Ammon's horn (tissue), 1 donor: ENCODE measurements at regions not wholly inside any gene's neighbourhood (a gene's known extent, or its start where the extent isn't known, plus 50 kb on each side); places are given as distances from the start of the nearest gene placed in this dataset.

Experiments used
- DNase-seq: peaks from one replicate; pipeline ENCODE4 v3.0.0-alpha.2; 2016; ENCODE audit warnings: low spot score

DNA sequence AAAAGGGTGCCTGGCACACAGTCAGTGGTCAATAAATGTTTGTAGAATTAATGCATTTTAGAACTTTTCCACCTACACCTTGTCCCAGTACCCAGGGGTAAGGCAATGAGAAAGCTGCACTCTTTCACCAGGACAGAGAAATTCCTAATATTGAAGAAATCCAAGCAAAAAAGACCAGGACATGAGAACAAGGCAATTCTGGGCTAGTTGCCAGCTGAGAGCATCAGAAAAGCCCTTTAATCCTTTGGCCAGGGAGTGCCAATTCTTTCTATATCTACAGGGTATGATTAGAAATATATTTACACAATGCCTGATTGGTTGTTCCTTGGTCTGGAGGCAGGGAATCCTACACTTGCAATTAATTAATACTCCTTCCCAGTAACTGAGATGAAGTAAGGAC is 492.4 kb upstream of the NFIA start:
- peak; percentile 8 for DNase-seq

DNA sequence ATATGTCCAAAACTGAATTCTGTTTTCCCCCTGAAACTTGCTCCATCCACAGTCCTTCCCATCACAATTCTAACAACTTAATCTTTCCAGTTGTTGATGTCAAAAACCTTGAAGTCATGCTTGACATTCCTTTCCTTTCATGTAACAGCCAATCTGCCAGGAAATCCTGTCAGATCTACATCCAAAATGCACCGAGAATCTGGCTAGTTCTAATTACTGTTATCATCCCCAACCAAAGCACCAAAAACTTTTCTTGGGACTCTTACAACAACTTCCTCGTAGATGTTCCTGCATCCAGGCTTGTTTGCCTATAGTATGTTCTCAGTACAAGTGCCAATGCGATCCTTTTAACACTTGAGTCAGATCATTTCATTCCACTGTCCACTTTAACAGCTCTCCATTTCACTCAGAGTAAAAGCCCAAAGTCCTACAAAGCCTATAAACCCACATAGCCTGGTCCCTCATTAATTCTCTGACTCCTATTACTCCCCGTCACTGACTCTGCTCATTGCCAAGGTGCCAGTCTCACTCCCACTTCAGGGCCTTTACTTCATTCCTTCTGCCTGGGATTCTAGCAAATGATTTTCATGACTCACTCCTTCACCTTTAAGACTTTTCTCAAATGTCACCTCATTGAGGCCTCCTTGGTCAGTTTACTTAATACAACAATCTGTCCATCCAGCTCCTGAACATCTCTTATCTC is 493.2 kb upstream of the NFIA start:
- no peak for DNase-seq

DNA sequence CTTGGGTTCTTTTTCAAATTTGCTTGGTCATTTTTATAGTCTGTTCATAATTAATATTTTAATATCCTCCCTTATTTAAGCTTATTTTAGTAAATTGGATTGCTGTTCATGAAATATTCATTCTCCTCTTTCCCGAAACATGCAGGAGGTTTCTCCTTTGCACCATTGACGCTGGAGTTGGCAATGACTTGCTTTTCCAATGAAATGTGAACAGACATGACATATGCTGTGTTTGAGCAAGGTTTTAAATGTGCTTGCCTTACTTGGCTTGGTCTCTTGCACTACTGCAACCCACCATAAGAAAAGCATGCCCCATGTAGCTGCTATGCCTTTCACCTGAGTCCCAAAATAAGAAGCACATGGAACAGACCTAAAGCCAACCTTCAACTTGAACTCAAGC is 498.0 kb upstream of the NFIA start:
- no peak for DNase-seq

DNA sequence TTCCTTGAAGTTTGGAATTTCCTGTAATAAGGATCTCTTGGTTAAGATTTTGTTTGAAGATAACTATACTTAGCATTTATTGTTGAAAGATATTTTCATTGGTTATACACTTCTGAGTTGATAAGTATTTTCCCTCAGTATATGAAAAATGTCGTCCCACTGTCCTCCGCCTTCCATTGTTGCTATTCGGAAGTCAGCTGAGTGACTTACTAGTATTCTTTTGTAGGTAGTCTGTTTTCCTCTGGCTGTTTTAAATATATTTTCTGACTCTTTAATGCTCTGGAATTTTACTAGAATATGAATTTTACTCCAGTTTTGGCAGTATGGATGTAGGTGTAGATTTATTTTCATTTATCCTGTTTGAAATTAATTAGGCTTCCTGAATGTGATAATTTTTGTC is 498.7 kb upstream of the NFIA start:
- no peak for DNase-seq

DNA sequence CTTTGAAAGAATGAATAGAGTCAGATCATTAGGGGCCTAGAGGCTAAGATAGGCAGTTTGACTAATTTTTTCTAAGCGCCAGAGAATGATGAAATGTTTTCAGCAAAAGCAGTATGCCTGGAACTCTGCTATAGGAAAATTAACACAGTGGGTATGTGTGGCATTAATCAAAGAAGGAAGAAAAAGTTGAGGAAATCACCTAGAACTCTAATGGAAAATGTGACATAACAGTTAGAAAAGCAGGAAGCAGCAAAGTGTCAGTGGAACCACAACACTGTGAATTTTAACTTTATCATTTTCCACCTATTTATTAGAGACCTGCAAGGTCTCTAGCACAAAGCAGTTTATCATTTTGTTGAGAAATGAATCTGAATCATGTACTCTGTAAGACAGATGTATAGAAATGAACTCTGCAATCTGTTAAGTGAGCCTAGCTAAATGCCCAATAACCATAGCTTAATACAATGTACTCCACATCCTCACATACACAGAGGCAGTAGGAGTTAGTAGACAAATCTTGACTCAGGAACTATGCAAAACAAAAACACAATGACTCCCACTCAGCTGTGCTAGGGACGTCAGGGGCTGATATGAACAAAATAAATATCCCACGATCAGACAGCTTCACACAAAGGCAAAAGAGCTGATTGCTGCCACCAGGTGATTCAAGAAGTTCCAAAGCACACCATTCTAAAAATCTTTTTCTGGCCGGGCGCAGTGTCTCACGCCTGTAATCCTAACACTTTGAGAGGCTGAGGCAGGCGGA is 500.7 kb upstream of the NFIA start:
- DNase-seq, result no peak

DNA sequence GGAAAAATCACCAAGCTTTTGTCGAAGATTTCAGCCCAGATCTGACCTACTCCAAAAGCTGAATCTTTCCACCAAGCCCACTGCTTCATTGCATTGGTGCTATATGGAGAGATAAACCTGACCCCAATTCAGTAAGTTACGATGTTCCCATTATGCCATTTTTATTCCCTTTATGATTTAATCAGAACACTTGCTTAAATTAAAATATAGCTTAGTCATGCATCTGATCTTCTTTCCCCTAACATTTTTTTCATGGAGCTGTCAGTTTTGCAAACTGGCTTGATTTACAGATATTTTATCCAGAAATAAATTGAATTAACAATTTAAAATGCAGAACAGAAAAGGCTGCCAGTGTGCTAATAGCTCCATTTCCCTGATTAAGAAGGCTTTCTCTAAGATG is 503.5 kb upstream of the C1orf87 start:
- no peak for DNase-seq

DNA sequence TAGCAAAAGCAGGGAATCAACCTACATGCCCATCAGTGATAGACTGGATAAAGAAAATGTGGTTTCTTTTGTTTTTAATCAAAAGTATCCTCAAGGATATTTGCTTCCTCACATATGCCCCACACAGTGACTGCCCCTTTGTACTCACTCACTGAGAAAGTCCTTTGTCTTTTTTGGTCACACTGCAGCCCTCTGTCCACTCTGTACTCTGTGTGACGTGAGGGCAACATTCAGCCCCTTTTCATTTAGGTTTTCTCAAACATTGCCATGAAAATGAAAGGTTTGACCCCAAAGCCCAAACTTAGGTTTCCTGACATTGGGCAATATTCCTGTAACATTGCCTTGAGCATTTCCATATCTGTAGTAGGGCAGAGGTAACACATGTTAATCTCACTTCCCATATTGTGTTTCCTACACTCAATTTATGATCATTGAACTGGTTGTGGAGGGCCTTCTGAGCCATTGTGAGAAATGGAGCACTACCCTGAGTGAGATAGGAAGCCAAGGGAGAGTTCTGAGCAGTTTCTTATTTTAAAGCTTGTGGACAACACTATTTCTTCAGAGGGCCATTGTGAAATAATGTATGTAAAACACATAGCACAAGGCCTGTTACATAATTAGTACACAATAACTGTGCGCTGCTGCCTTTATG is 501.9 kb upstream of the C1orf87 start:
- DNase-seq, result peak; percentile 45

DNA sequence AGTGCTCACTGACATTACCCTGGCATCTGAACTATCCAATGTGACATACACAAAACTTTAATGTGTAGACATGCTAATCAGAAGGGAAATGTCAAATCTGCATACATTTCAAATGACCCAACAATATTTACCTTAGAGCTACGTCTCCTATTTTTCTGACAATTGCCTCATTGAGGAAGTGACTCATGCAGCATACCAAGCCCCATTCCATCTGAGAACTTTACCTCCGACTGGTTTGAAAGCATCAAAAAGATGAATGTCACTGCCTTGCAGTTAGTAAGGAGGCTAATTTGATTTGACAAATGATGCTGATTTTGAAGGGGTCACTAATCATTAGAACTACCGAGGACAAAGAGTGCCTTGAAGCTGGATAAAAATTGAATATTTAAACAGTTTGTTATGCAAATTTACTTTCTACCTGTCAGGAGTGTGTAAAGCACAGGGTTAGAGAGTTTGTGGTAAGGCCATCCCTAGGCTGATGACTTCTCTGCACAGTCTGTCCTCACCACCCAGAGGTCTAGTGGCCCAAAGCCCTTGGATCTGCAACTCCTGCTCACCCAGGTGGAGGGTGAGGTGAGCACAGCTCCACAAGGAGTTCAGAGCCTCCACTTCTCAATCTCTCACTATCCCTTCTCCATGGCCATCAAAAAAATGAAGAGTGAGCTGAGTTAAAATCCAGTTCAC is 500.3 kb upstream of the C1orf87 start:
- DNase-seq, result no peak

DNA sequence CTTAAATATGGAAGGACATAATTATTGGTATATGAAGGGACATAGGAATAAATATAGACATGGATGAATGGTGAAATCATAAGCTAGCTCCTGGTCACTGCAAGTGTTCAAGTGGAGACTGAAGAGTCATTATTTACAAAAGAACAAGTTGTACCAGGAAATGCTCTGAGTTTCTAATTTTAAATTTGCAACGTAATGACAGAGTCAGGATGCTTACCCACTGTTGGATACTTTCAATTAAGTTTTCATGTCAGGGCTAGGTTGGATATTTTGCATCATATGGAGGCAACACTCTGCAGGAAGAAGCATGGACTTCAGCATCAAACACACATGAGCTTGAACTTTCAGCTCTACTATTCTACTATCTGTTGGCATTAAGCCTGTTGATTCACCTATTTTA is 499.6 kb upstream of the C1orf87 start:
- DNase-seq, result no peak

DNA sequence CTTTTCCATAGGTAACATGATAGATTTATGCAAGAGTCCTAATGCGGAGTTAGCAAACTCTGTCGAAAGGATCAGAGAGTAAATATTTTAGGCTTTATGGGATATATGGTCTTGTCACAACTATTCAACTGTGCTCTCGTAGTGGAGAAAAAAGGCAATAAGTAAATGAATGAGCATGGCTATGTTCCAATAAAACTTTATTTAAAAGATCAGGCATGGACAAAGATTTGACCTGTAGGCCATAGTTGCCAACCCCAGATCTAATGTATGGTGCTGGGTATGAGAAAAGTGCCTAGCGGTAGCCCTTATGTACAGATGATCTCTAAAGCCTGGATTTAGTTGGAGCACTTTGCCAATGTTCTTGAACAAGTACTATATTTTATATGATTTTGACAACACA is 498.8 kb upstream of the C1orf87 start:
- DNase-seq, result no peak

DNA sequence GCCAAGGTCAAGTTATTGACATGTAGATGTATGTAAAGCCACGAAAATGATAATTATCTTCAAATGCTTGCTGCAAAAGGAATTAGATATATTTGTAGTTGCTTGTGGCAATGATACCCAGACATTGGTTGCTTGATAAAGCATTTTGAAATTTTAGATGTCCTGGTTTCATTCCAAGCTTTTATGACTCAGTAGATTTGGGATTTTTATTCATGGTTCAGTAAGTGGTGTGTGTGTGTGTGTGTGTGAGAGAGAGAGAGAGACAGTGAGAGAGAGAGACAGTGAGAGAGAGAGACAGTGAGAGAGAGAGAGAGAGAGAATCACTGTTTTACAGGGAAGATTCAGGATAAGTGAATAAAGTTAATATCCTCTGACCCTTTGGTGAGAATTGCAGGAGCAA is 498.2 kb upstream of the C1orf87 start:
- no peak for DNase-seq

DNA sequence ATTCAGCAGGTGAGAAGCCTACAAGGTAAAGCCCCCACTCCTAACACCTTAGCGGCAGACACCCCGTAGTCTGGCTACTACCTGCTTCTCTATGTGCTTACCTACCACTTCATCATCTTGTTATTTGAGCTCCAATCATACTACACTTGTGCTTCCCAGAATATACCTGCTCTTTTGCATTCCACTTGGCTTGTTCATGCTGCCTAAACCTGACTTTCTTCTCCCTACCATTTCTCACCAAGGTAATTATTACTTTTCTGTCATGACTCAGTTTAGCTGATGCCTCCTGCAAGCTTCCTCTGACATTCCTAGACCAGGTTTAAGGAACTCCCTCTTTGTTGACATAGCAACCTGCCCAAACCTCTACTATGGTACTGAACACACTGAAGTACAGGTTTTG is 495.6 kb upstream of the C1orf87 start:
- DNase-seq, result no peak

DNA sequence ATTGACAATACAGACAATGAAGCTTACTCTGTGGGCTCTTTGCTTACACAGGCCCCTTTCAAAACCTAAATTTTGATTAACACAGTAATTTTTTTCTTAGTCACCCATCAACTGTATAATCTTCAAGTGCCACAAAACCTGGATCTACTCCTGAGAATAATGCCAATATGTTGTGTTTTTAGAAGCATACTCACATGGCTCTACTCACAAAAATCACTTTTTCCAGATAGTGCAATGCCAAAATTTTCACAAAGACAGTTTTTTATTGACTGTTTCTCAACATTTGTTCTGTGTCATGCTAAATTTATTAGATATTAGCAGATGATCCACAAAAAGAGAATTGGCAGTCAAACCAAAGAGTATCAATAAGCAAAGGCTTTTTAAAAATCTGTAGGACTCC is 493.7 kb upstream of the C1orf87 start:
- no peak for DNase-seq

DNA sequence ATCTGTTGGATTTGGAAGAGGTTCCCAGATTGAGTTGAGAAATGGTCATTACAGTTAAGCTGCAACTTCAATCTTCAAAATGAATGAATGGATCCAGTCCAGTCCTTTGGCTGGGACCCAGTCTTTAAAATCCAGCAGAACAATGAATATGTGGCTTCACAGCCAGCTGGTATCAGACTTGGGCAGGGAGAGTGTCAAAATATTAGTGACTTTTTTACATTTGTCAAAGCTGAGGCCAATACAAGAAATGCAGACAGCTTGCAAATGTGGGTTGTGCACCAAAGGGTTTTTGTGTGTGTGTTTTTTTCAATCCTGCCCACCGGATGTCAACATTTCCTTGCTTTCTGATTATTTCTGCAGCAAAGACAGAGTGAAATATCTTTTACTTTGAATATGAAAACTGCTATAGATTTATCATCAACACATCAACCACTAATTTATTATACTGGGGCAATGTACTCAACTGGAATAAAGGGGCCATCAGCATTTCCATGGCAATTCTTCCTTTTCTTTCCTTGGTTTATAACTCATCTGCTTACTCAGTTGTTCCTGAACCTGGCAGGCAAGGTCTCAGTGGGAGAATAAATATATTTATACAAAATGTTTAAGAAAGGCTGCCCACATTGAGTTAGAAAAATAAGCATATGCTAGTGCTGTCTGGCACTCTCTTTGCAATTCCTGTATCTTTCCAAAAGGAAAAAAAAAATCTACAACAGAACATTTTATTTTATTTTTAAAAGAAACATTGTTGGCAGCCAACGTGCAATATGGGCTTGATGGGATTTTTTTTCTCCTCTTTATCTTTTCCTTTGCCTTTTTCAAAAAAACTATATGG is 491.6 kb upstream of the C1orf87 start:
- DNase-seq, result peak; percentile 20

DNA sequence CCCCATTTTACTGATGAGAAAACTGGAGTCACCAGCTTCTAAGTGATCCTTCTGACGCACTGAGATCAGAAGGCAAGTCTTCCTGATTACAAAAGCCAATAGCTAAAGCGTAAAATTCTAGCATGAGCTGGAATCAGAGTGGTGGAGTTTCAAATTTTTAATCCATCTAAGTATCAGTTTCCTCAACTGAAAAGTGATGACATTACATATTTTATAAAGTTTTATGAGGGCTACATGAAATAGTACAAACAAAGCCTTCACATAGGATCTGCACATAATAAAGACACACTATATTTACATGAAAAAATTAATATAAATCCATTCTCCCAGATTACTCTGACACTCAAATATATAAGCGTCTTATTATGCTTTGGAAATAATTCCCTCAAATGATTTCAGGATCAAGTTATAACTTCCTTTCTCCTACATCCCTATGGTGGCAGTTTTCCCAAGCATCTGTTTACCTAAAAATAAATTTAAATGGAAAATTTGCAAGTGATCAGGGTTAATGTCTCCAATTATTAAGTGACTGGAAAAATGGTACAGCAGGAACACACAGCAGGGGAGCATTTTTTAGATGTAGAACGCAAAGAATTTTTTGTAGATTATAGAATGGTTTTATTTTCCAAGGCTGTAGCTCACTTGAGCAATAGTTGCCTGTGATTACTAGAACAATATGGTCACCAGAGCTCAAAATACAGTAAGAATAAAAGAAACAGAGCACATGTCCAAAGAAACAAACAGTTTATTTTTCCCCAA is 490.4 kb upstream of the C1orf87 start:
- no peak for DNase-seq

DNA sequence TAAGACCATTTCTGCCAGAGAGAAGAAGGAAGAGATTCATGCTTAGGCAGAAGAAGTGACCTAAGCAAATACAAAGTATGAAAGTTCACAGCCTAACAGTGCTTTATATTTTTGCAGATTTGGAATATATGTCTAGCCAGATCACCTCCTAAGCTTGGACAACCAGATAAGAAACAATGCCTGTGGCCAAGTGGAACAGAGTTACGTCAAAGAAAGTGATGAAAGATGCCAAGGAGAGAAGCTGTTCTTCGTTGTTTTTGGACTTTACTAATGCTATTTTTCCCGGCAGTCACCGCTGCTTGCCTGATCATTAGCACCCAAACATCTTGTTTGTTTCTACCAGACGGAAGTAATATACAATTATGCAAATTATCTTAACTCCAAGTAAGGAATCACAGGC is 489.2 kb upstream of the C1orf87 start:
- DNase-seq, result no peak

DNA sequence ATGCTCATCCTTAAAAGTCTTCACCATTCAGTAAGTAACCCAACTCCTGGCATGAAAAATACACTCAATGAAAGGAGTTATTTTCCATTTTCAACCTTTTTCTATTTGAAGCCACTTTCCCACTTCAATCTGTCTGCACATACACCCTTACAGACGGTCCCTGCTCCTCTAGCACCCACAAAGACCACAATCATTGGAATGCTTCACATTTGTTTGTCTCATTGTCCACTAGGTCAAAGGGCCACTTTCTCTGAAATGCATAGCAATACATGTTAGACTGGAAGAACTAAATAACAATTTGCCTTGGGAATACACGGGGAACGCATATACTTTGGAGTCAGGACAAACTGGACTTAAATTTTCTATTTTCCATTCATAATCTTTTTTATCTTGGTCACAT is 487.1 kb upstream of the C1orf87 start:
- DNase-seq, result no peak

DNA sequence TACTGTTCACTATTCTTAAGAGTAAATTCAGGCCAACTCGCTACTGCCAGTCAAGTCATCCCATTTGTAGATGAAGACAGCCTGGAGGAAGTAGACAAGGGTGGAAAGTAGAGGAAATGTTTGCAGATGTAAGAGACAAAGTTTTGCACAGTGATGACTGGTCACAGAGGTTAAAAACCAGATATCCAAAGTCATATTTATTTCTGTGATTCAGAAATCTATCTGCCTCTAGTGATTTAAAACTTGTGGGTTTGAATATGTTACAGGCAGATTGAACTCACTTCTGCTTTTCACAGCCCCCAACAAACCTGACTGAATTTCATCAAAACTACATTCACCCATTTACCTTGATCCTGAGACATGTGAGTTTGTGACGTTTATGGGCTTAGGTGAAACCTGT is 484.7 kb upstream of the C1orf87 start:
- no peak for DNase-seq

DNA sequence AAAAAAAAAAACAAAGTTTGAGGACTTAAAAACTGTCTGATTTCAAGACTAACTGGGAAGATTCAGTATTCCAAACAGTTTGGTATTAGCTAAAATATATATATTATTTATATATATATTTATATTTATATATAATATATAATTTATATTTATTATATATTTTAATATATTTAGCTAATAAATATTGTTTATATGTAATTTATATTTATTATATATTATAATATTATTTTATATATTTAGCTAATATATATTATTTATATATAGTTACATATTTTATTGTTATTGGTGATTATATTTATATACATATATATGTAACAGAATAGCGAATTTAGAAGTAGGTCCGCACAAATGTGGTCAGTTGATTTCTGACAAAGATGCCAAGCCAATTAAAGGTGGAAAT is 480.2 kb upstream of the C1orf87 start:
- no peak for DNase-seq

DNA sequence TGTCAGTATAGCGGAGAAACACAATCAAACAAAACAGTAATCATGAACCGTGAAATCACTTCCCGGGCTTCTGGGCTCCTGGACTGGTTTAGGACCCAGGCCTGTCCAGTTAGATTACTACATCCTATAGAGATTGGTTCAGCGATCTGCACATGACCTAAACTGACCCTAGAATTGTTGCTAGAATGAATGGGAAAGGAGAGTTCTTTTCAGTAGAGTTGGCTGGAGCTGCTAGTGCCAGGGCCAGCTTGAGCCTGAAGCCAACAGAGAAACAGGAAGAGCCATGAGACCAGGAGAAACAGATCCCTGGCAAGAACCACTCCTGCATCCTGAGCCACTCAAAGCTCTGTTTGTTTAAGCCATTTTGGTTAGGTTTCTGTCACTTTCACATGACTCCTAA is 474.3 kb upstream of the C1orf87 start:
- peak; percentile 45 for DNase-seq
